ENCODE measurements at regions not wholly inside any gene's neighbourhood (a gene's known extent, or its start where the extent isn't known, plus 50 kb on each side); places are given as distances from the start of the nearest gene placed in this dataset.

DNA sequence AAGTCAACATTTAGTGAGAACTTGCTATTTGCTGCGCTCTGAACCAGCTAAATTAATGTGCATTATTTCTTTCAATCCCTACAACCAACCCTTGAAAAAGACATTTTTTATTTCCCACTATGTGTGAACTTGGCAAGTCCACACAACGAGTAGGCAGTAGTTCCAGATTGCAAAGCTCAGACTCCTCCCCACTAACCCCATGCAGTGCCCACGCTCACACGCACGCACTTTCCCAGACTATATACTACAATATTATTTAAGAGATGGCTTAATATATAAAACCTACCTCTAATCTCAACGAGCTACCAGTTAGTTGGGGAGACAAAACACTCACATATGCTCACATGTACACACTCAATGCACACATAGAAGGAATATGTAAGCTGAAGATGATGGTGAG, 671.2 kb downstream of the LMO4 start:
- no peak for DNase-seq (ENCODE audit: low read depth)

DNA sequence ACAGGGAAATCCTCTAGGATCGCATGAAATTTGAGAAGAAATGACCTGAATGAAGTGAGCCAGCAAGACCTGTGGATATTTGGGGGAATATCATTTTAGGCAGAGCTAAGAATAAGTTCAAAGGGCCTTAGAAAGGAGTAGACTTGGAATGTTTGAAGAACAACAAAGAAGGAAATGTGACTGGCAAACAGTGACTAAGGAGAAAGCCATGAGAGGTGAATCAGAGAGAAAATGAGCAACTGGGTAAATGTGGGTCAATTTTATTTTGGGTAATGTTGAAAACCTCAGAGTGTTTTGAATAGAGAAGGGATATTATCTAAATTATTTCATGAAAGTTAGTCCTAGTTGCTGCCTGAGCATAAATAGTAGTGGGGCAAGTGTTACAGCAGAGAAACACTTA, 672.8 kb downstream of the LMO4 start:
- no peak for DNase-seq (ENCODE audit: low read depth)

DNA sequence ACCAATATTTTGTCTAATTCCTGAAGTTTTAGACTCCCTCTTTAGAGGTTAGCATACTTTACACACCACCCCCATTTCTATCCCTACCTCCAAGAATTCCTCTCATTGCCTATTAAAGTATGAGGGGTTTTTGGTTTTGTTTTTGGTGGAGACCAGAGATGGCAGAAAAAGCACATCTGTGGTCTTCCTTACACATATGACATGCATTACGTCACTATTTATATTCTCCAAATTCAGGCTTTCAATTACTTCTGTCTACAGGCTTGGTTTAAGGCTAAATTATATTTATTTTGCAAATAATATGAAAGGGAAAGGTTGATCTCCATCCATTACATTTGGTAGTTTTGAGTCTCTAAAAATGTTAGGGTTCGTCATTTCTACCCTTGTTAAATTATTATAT, 674.6 kb downstream of the LMO4 start:
- no peak for DNase-seq (ENCODE audit: low read depth)

DNA sequence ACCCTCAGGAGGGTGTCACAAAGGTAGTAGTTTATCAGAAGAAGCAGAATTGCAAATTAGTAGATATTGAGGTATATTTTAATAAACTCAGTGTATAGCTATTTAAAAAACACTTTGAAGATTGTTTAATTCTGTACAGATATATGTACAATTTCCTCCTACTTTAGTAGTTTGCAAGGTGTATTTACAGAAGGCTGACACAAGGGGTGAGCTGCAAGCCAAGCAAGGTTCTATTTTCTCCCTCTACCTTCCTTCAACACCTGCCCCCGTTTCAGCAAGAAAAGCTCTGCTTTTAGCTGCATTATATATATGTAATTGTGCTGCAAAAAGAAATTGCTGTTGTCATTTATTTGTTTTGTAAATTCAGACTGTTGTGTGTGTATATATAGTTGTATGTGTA, 674.2 kb upstream of the PKN2 start:
- DNase-seq (ENCODE audit: low read depth): no peak

DNA sequence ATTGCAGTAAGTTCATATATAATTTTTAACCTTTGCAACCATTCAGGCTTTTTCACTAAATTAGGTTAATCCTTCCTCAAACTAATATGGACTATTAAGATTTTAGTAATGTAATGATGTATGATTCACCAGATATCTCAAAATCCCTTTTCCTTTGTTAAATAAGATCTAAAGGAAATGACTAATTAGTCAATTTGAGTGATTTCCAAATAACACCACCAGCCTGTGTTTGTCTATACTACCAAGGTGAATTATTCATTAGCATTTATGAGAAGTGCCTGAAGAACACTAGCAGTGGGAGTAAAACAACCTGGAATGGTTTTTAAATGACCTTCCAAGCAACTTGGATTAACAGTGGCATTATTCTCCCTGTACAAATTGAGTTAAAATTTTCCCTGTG, 670.6 kb upstream of the PKN2 start:
- no peak for DNase-seq (ENCODE audit: low read depth)

DNA sequence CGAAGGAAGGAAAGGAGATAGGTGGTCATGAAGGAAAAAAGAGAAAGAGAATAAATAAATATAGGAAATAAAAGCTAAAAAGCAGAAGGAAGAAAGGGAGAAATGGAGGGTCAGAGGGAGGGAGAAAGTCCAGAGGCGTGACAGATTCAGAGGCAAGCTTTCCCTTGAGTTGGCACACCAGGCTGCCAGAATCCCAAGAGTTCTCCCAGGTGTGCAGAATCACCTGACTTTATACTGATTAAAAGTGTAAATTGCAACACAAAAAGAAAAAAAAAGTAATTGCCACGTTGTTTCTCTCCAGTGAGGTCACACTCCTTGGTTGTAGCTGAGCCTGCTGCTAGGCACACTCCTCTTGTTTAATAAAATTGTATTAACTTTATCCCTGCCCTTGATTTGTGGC, 669.9 kb upstream of the PKN2 start:
- DNase-seq (ENCODE audit: low read depth): no peak

DNA sequence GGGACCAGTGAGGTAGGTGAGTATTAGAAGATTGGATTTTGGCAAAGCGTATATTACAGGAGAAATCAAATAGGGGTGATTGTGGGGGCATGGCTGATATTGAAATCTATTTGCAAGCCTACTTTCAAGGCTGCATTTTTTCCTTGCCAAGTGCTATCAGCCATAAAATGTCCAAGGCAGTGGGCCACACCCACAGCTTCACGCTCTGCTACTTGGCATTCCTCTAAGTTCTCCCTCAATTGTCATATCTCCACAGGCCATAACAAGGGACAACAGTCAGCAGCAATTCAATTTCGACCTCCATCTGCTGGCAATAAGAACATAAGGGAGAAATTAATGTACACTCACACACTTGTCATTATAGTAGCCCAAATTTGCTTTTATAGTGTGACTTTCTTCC, 667.1 kb upstream of the PKN2 start:
- no peak for DNase-seq (ENCODE audit: low read depth)

DNA sequence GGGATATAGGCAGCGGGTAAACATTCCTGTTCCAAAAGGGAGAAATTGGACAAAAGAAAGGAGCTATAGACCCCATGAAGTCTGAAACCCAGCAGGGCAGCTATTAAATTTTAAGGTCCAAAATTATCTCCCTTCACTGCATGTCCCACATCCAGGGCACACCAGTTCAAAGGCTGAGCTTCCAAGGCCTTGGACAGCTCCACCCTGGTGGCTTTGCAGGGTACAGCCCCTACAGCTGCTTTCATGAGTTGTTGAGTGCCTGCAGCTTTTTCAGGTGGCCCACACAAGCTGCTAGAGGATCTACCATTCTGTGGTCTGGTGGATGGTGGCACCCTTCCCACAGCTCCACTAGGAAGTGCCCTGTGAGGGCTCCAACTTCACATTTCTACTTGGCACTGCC, 662.5 kb upstream of the PKN2 start:
- DNase-seq (ENCODE audit: low read depth): no peak

DNA sequence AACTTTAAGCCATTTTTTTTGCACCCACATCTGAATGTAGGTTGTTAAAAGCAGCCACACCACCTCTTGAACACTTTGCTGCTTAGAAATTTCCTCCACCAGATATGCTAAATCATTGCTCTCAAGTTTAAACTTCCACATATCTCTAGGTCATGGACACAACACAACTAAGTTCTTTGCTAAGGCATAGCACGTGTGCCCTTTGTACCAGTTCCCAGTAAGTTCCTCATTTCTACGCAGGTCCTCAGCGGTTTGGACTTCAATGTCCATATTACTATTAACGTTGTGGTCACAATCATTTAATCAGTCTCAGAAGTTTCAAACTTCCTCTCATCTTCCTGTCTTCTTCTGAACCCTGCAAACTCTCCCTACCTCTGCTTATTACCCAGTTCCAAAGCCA, 661.6 kb upstream of the PKN2 start:
- no peak for DNase-seq (ENCODE audit: low read depth)

DNA sequence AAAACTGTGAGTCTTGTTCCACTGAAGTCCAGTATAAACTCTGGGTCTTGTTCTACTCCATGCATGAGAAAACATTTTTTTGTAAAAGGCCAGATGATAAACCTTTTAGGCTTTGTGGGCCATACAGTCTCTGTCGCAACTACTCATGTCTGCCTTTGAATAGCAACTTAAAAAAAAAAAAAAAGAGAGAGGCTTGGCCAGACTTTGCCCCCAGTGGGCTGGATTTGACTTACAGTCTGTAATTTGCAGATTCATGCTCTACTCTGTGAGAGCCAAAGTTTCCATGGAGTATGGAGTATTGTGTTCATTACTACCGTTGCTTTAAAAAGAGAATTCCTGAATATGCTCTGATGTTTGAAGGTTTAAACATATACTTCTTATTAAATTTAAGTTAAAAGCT, 654.9 kb upstream of the PKN2 start:
- DNase-seq (ENCODE audit: low read depth): no peak

DNA sequence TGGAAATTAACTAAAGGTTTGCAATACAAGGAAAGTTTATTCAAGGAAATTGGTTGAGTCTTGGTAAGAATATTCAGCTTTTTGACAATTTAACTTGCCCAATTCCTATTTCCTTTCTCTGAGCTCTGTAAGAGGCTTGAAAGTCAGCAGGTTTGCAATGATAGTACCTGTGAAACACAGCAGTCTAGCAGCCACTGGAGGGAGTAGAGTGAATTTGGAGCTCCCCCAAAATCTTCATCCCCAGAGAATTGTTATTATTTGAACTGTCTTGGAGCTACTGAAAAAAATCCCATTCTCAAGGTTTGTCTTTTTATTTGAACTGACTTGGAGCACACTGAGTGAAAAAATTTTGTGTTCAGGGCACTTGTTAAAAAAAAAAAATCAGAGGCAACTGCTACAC, 654.2 kb upstream of the PKN2 start:
- DNase-seq (ENCODE audit: low read depth): no peak

DNA sequence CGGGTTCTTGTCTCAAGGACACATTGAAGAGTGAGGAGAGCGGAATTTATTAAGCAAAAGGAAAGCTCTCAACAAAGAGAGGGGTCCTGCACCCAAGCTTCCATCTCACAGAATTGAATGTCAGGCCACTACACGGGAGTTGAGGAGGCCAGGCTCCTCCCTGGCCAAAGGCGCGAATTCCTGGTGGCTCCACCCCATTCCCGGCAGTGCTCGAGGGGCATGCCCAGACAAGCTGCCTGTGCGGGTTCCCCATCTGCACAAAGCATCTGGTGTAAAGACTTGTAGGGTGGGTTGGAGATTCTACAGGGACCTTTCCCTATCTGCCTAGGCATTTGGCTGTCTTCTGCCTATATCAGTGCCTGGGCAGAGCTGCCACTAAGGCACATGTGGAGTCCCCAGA, 648.5 kb upstream of the PKN2 start:
- DNase-seq (ENCODE audit: low read depth): no peak

DNA sequence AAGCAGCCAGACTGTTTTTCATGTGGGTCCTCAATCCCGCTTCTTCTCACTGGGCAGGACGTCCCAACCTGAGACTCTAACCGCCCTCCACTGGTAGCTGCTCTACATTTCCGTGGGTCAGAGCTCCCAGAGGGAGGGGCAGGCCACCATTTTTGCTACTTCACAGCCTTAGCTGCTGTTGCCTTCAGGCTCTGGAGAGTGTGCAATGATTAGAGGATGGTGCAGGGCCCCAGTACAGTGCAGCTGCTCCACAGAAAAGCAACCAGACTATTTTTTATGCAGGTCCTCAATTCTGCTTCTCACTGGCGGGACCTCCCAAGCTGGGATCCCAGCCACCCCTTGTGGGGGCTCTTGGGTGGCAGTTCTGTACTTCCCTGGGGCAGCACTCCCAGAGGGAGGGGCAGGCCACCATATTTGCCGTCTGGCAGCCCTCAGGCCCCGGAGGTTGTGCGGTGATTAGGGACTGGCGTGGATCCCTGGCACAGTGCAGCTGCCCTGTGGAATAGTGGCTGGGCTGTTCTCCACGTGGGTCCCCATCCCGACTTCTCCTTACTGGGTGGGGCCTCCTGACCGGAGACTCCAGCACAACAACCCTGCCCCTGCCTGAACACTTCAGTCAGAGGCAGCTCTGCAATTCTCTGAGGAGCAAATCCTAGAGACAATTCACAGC, 647.6 kb upstream of the PKN2 start:
- no peak for DNase-seq (ENCODE audit: low read depth)

DNA sequence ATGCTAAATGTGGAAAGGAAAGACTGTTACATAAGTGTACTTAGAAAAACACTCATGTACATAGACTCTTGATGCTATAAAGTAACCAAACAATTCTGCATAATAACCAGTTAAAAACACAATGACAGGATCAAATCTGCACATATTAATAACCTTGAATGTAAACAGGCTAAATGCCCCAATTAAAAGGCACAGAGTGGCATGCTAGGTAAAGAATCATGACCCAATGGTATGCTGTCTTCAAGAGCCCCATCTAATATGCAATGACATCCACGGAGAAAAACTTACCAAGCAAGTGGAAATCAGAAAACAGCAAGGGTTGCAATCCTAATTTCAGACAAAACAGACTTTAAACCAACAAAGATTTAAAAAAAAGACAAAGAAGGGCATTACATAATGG, 644.8 kb upstream of the PKN2 start:
- no peak for DNase-seq (ENCODE audit: low read depth)

DNA sequence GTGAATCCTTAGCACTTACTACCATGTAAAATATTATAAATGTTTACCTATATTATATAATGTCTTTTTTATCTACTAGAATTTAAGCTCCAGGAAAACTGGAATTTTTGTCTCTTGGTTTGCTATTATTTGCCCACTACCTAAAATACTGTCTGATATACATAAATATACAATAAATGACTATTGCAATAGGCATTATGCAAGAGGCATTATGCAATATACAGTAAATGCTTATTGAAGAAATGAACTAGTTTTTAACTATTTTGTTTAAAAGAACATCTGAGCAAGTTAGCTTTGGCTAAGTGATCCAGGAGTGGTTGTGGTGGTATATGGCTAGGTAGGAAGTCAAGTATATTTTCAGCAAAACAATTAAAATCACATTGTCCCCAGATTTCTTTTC, 640.2 kb upstream of the PKN2 start:
- no peak for DNase-seq (ENCODE audit: low read depth)

DNA sequence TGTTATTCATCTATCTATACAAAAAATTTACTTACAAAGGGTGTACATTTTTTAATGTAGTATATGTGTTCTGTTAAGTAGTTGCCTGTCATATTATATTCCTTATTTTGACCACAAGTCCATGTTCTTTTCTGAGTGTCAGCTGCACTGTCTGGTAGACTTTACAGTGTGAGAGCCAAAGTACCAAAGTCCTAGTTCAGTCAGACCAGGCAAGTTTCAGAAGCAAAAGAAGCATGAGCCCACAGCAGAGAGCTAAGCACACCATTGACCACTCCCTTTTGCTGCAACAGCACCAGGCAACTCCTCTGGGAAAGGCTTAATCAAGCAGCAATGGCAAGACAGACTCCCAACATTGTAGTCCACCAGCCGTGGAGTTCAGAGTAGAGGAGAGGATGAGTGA, 631.9 kb upstream of the PKN2 start:
- DNase-seq (ENCODE audit: low read depth): no peak

DNA sequence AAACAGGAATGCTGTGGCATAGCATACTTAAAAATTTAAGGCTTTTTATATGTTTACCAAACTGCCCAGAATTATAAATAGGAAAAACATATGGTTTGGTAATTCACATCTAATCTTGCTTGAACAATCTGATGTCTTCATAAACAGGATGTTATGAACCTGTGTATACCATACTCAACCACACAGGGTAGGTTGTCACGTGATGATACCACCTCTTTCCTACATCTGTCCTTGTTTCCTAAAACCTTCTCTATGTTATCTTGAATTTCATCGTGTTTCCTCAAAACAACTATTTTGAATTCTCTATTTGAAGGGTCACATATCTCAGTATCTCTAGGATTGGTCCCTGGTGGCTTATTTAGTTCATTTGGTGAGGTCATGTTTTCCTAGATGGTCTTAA, 631.0 kb upstream of the PKN2 start:
- DNase-seq (ENCODE audit: low read depth): no peak

DNA sequence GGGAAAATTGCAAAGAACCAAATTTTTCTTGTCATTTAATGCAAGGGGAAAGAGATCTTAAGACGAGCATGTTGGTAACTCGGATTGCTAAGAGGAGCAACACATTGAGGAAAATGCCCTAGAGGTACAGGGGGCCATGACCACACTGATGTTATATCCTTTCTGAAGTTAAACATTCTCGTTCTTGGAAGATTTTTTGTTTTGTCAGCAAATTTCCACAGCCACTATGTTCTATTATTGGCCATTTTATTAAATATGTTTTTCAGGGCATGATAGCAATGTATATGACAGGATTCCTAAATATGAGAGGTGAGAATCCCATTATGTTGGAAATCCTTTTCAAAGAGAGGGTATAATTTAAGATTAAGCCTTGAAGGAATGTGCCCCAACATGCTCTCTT, 627.2 kb upstream of the PKN2 start:
- no peak for DNase-seq (ENCODE audit: low read depth)

DNA sequence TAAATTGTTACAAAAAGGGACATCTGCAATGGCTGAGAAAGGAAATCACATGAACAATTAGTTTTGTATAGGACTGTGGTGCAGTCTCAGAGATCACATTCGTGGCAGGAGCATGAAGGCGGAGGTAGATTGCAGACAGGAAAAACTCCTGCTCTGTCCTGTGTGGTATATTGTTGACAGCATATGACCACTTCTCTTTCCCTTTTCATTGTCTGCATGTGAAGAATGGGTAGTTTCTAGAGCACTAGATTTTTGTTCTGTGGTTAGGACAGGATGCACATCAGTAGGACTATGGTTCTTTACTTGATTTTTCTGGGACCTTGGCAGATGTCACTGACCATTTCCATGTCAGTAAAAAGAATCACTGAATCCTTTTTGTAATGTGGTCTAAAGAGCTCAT, 625.9 kb upstream of the PKN2 start:
- no peak for DNase-seq (ENCODE audit: low read depth)

DNA sequence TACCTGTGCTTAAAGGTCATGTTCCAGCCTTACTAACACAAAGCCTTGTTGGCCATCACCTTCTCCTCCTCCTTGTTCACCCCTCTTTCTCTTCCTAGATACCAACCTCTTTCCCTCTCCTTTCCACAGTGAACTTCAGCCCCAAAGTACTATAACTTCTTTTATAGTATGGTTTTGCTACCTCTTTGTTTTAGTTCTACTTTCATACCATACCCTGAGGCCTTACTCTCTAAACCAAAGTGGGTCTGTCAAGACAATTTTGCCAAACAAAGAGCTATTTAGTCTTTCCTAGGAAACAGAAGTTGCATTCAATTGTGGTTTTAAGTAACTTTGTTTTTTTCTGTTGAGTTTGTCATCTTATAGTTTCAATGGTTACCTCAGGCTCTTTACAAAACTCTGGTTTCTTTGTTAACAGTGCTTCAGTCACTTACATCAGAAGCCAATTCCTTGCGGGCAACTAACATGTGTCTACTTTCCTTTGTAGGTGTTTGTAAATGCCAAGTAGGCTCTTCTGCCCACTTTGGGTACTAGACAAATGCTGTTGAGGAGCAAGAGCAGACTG, 623.9 kb upstream of the PKN2 start:
- no peak for DNase-seq (ENCODE audit: low read depth)

DNA sequence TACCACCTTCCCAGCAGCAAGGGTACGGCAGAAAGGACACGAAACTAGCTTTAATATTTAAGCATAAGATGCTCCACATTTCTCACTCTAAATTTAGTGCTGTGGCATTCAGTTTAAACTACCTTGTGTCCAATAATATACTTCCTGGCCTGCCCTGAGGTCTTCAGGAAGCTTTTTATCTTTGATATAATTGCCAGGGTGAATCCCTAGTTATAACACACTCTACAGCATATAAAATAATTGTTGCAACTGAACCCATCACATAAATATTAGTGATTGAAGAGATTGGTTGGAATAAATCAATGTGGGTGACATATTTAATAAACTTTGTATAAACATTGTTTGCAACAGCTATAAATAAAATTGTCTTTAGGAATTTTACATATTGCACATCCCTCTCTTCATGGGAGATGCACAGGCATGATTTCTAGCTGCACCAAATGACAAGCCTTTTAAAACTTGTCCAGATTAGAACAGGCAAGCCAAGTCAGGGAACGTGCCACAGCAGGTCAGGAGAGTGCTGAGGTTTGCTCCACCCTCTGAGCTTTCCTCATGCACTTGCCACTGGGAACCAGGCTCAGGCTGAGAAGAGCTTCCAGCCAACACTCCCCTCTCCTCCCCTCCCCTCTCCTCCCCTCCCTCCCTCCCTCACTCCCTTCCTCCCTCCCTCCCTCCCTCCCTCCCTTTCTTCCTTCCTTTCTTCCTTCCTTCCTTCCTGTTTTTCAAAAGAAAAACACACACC, 623.2 kb upstream of the PKN2 start:
- DNase-seq (ENCODE audit: low read depth): no peak

DNA sequence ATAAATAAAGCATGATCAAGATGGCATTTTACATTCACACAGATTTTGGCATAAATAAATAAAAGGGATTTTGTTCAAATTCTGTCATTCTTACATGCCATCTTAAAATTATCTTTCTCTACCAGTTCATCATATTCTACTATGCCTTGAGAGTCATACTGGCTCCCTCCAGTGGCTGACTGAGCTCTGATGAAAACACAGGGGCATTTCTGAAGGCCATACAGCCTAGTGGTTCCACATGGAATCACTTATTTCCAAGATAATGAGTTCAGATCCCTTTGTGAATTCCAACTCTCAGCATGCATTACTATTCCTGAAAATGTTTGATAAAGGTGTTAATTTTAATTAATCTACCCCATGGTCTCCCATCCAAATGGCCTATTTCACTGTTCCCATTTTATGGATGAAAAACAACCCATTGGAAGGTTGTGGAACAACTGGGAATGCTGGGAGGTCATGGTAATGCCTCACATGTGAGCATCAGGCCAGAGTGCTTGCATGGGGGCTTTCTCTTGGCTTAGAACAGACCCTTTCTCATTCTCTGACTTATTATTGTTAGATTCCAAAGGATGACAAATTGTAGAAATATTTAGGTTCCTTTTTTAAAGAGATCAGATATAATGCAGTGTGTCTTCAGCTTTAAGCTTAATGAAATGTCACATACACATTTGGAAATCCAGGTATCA, 622.4 kb upstream of the PKN2 start:
- DNase-seq (ENCODE audit: low read depth): no peak

DNA sequence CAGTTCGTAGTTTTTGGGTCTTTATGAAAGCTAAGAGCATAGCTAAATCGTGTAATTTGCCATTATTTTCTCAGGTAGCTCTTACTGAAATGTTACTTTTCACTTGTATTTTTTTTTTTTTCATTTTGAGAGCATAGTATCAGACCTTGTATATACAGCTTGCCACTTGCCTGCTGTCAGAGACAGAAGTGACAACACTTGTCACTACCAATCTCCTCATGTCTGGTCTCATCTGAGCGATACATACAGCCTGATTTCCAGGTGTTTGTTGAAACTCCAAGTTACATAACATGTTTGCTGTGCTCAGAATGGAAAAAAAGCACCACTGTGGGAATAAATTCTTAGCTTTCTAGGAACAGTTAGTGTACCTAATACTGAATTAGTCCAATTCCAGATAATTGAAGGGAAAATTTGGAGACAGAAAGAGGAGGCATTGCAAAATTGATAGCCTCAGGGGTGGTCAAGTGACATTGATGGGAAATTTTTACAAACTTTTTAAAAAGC, 621.4 kb upstream of the PKN2 start:
- DNase-seq (ENCODE audit: low read depth): no peak

All from activated T-helper 1 cell treated with Interleukin-2 at 50 U/mL for 16 hours (primary cell).